ENCODE measurements at regions not wholly inside any gene's neighbourhood (a gene's known extent, or its start where the extent isn't known, plus 50 kb on each side); places are given as distances from the start of the nearest gene placed in this dataset.

DNA sequence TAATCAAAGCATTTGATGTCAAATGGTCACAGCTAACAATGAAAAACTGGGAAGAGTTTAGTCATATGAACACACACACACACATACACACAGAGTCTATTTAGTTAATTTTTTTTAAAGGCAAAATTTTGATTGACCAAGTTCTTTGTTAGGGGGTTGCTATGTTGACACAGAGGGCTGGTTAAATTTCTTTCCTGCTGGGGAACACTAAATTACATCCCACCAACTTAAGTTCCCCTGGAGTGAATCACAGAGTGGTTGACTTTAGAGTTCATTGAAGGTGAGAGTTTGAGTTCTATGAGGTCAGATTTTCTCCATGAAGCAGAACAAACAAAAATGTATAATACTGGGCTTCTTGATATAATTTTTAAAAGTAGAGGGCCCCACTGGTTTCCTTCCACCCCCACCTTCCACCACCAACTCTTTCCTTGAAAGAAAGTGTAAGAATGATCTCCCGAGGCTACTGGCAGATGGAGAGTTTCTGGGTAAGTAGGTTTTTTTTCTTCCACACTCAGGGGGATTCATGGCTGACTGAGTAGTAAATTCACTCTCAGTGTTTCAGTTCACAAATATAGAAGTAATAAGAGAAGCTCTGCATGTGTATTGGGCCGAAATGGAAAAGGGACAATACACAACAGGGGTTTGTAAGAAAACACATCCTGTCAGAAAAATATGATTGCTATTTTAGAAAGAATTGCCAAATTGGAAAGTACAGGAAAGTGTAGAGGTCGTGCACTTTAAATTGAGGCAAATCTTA is 917.0 kb upstream of the LCORL start:
- TF ChIP-seq, protein P1, sequence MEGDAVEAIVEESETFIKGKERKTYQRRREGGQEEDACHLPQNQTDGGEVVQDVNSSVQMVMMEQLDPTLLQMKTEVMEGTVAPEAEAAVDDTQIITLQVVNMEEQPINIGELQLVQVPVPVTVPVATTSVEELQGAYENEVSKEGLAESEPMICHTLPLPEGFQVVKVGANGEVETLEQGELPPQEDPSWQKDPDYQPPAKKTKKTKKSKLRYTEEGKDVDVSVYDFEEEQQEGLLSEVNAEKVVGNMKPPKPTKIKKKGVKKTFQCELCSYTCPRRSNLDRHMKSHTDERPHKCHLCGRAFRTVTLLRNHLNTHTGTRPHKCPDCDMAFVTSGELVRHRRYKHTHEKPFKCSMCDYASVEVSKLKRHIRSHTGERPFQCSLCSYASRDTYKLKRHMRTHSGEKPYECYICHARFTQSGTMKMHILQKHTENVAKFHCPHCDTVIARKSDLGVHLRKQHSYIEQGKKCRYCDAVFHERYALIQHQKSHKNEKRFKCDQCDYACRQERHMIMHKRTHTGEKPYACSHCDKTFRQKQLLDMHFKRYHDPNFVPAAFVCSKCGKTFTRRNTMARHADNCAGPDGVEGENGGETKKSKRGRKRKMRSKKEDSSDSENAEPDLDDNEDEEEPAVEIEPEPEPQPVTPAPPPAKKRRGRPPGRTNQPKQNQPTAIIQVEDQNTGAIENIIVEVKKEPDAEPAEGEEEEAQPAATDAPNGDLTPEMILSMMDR (IDR thresholded peaks at IDR 0.05; ENCODE audit: low read depth, low read length), result no peak
- DNase-seq (ENCODE audit: extremely low read depth, low read depth), result no peak

- DNase-seq (ENCODE audit: extremely low read depth, low read depth), result no peak
- TF ChIP-seq, protein P1 (IDR thresholded peaks at IDR 0.05; ENCODE audit: low read depth, low read length), result no peak
Measured at GRCh38 chr4:18937746-18938145, 916.2 kb upstream of the LCORL start.

- DNase-seq (ENCODE audit: extremely low read depth, low read depth), result no peak
- TF ChIP-seq, protein P1 (IDR thresholded peaks at IDR 0.05; ENCODE audit: low read depth, low read length), result no peak
Measured at GRCh38 chr4:18937080-18937479, 915.5 kb upstream of the LCORL start.

DNA sequence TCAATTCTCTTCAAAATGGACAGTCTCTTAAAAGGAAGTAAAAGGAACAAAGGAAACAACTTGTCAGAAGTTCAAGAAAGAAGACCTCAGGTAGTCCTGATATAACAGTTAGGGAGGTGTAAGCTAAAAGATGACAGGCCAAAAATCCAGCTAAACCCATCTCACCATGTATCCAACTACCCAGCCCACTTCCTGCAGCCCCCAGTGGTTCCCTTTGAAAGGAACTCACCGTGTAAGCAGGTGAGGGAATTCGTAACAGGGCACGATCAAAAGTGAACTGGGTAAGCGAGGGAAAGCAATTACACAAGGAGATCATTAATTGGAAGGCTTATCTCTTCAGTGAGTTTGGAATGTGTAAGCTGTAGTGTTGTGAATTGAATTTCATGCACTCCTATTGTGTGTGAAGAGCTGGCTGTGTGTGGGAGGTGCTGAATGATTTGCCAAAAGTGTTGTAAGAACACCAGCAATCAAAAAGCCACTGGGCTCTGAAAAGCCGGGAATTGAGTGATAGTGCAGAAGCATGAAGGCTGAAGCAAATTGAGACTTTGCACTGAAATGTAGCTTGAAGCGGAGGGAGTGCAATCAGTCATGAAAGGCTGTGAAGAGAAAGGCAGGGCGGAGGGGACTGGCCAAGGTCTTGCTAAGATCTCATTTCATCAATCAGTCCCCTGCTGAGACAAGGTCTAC is 914.2 kb upstream of the LCORL start:
- no peak for DNase-seq (ENCODE audit: extremely low read depth, low read depth)
- TF ChIP-seq, protein P1 (IDR thresholded peaks at IDR 0.05; ENCODE audit: low read depth, low read length), result no peak

DNA sequence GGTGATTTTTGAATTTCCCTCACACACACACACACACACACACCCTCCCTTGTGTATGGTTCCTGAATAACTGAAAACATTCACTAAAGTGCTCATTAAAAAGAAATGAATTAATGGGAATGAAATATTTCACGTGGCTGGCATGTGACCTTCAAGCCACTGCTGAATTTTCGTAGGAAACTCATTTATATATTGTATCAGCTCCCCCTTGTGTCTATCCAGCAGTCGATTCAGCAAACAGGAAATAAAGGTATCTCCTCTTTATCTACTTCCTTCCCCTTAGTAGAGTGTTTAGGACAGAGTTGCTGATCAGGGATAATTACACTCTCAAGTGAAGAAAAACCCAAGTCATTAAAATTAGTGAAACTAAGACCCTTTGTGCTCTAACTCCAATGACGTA is 912.6 kb upstream of the LCORL start:
- TF ChIP-seq, protein P1 (IDR thresholded peaks at IDR 0.05; ENCODE audit: low read depth, low read length), result no peak
- no peak for DNase-seq (ENCODE audit: extremely low read depth, low read depth)

- TF ChIP-seq, protein P1 (IDR thresholded peaks at IDR 0.05; ENCODE audit: low read depth, low read length), result no peak
- no peak for DNase-seq (ENCODE audit: extremely low read depth, low read depth)
Measured at GRCh38 chr4:18932730-18933339, 911.3 kb upstream of the LCORL start.

Measured in AG09319 (cell line).